Left renal cortex interstitium (tissue), 4 donors: ENCODE measurements at regions not wholly inside any gene's neighbourhood (a gene's known extent, or its start where the extent isn't known, plus 50 kb on each side); places are given as distances from the start of the nearest gene placed in this dataset.

Experiments used
- DNase-seq, 4 donors: peaks; one replicate each; pipeline ENCODE4 v3.0.0-alpha.2; 2013; ENCODE audit warnings: low read depth in 4 of 4, low spot score in 2 of 4, missing footprints in 1 of 4

DNA sequence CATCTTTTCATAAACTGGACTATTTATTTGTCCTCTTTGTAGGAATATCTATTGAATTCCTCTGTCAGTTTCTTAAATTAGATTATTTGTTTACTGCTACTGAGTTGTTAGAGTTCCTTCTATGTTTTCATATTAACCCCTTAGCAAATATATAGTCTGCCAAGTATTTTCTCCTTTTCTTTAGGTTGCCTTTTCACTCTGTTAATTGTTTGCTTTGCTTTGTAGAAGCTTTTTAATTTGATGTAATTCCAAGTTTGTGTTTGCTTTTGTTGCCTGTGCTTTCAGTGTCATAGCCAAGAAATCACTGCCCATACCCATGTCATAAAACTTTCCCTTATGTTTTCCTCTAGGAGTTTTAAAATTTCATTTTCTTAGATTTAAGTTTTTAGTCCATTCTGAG is 256.2 kb upstream of the SEMA3A start:
- DNase-seq, result no peak

DNA sequence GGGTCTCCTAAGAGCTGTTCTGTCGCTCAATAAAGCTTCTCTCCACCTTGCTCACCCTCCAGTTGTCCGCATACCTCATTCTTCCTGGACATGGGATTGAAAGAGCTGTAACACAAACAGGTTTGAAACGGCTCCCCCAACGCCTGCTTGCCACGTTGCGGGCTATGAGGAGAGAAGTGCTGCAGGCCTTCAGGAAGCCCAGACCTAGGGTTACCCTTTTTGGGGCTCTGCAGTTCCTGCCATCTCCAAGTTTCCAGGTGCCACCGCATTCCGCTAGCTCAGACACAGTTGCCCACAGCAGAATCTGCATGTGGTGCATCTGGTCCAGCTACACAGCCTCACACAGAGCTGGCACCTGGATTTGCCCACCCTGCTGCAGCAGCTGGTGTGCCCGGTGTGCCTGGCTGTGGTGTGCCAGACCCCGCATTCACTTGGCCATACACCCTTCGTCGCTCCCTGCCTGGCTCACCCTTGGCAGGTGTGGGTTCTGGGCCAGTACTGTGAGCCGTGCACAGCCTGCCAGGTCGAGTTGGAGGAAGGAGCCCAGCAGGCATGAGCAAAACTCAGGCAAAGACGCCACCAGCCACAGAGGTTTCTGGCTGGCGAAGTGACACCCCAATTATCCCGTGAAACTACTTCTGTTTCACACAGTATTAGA is 253.2 kb upstream of the SEMA3A start:
- no peak for DNase-seq

DNA sequence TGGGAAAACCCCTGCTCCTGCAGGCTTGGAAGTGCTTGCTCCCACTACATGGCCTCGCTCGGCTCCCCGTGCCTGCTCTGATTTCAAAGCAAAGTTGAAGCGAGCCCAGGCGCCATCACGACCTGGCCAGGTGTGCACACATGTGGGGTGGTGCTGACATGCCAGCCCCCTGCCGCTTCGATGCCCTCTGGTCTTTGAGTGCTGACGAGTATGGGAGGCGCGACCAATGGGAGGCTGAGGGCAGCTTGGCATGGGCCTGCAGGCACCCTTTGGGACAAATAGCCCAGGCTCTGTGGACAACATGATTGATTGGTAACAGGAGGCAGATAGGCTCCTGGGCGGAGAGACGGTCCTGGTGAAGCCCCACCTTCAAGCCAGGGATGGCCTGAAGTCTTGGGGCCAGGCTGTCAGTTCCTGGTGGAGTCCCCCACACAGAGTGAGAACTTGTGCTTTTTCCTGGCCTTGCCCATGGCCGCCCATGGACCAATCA is 252.4 kb upstream of the SEMA3A start:
- DNase-seq, result no peak

DNA sequence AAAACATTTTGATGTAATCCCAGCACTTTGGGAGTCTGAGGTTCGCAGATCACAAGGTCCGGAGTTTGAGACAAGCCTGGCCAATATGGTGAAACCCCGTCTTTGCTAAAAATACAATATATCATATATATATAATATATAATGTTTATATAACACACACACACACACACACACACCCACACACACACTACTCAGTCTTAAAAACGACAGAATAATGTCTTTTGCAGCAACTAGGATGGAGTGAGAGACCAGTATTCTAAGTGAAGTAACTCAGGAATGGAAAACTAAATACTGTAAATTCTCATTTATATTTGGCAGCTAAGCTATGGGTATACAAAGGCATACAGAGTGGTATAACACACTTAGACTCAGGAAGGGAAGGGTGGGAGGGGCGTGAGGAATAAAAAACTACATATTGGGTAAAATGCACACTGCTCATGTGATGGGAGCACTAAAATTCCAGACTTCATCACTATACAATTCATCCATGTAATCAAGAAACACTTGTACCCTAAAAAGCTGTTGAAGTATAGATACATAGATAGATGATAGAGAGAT is 231.2 kb upstream of the SEMA3A start:
- DNase-seq, result no peak

DNA sequence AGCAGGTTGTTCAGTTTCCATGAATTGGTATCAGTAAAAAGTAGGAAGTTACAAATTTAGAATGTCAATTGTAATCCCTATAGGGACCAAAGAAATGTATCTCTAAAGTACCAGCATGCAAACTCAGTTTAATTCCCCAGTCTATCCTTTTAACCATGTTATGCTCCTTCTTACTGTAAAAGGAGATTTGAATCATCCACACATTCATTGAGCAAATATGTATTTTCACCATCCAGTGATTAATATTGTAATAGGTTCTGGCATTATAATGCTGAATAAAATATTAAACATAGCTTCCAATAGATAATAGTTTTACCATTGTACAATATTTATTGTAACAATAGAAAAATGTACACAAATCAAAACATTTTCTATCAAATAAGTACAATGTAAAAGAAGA is 228.2 kb upstream of the SEMA3A start:
- DNase-seq, result no peak

DNA sequence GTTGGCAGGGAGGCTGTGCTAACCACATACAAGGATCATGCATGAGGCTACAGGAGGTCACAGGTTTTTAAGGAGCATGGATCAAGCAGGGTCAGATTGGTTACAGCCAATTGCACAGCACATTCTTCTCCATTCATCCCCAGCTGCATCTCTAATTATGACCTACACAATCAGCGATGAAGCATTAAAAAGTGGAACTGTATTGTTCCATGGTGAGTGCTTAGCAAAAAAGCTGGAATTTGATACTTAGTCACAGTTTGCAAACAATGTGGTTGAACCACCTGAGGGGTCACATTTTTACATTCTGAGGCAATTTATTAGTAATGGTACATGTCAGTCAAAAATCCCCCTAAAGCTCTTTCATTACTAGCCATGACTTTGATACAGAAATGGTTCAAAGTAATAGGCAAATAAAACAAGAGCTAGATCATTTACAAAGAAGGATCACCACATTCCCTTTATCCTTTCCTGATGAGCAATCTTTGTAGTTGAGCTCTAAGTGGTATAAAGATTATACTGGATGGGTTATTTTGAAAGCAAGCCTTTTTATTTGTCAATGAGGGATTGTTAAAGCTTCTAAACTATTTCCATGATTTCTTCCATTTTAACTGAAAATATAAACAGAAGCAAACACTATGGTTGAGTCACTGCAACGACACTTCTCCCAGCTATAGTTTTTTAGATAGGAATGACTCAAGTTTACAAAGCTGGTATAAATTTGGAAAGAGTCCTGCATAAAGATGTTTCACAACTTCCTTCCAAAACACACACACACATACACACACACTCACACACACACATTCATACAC is 217.8 kb upstream of the SEMA3A start:
- no peak for DNase-seq

DNA sequence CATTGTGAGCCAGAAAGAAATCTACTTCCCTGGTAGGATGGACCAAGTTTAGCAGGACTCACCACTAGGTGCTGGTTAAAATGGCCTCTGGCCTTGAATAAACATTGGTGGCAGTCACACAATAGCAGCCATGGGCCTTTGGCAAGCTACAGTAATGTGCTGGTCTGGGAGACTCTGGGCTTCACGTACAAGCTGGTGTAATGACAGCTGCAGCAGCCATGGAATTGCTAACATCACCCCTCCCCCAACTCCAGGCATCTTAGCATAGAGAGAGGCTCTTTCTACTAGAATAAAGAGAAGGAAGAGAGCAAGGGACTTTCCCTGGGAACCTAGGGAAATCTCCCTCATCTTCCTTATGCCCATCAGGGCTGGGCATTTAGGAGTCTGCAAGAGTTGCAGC is 205.1 kb upstream of the SEMA3A start:
- no peak for DNase-seq

DNA sequence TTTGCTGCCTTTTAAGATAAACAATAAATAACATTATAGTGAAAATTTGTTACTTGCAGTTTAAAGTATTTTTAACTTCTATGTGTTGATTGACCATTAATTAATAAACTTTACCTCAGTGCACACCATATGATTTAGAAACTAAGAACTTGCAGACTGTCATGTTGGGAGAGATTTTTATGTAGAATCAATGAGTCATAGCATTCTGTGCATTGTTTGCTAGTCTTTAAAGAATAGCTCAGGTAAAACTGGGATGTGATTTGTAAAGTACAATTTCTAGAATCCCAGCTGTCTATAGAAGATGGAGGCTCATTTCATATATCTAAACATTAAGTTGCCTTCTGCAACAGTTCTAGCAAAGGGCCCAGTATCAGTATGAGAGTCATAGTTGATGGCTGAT is 199.6 kb upstream of the SEMA3A start:
- no peak for DNase-seq

DNA sequence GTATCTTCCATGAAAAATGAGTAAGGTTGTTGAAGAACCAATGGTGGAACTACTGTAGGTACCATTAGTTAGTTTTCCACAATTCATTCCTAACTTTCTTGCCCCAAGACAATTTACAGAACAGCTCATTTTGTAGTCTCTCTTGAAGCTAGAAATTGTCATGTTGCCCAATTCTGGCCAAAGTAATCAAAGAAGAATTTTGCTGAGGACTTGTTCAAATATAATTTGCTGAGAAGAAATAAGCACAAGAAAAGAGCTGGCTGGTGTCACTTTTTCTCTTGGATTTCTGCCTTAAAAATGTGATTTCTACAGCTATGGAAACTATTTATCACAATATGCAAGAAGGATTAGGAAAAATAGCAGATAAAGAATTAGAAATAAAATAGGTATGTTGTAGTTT is 199.2 kb upstream of the SEMA3A start:
- no peak for DNase-seq

DNA sequence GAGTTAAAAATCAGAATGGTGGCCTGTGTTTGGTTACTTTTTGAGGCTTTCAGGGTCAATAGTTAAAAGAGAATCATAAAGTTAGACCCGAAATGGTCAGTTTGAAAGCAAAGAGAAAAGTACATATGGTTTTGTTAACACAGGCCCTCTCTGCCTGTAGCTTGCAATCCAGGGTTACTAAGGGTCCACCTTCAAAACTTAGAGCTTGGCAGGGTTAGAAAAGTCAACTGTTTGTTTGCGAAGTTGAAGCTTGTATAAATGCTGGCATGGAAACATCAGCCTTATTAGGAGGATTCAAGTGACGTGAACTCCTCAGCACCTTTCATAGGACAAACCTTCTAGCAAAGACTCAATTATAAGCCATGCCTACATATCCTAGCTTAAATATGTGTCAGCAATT is 196.3 kb upstream of the SEMA3A start:
- DNase-seq, result no peak

DNA sequence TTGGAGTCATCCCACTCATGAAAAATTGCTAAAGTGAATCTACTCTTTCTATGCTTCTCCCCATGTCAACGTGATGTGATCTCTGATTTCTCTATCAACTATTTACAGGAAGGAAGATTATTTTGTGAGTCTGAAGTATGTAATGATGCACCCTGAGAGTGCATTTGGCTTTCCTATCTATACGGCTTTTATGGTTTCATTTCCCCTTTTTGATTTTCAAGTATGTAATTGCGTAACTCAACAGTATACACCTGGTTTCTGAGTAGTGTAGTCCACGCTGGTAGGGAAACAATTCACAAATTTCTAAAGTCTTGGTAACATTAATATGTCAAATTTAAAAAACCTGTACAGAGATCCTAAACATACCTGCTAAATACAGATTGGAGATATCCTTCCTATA is 194.7 kb upstream of the SEMA3A start:
- DNase-seq, result no peak

DNA sequence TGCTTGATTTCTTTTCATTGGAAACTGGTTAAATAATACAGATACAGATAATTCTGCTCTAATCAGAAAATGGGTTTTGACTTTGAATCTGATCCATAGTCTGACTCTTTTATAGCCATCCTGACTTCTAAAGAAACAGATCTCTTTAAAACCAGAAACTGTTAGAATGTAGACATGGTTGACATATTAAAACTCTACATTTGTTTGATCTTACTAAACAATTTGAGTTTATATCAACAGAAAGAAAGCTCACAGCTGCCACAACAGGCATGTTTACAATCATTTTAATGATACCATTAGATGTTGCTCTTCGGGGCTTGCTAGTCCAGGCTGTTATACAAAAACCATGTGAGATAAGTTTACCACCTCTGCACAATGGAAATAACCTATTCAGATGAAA is 193.0 kb upstream of the SEMA3A start:
- no peak for DNase-seq

DNA sequence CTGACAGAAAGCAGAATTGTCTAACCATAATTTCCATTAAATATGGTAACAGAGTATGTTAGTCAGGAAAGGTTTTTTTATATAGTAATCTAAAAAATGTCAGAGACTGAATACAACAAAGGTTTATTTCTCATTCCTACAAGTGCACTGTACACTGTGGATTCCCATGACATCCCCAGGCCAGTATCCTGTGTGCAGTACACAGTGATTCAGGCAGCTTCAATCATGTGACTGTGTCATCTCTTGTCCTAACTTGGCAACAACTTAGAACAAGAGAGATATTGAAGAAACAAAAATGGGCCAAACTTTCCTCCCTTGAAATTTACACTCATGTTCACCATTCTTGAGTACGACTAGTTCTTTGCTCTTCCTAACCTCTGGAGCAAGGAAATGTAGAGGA is 189.8 kb upstream of the SEMA3A start:
- no peak for DNase-seq

DNA sequence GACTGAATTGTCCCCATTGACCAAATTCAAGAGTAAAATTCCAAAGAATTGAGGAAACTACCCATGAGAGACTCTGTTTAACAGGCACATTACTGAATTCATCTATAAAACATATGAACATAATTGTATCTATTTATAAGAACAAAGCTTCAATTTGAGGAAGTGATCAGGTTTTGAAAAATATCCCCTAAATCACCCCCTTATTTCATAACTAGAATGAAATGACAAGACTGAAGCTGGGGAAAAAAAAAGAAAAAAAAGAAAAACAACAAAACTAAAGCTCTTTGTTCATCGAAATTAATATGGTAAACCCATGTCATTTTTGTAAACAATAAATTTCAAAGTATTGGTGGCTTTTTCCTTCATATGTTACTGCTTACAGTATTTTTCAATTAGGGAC is 184.9 kb upstream of the SEMA3A start:
- DNase-seq, result no peak

DNA sequence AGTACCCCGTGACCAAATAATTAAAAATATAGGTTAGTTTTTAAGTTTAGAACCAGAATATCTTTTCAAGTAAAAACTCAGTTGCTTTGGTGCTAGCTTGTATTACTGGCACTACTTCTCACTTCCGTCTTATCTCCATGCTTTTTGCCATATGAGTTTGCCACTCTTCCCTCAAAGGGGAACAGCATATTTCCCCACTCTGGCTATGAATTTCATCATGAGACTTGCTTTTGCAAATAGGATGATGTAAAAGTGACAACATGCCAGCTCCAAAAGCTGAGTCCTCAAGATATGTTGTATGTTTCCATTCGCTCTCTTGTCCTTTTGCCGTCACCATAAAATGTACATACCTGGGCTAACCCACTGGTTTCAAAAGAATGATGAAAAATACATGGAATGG is 178.1 kb upstream of the SEMA3A start:
- DNase-seq, result no peak

DNA sequence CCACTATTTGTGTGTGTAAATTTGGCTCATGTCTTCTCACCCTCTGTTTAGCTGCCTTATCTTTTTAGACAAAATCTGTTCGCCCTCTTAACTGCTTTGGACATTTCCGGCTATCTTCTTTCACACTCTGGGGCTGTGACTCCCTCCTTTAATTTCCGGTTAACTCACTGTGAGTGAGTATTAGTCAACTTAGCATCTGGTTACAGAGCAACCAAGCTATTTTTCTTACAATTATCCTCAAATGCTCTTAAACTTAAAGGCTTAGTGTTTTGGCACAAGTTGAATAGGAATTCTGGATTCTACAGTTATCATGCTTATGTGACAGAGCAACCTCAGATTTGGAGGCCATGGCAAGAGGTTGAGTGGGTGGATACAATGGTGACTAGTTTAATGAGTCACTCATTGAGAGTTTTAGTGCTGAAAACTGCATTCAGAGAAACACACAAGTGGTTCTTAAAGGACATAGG is 177.6 kb upstream of the SEMA3A start:
- DNase-seq, result no peak

DNA sequence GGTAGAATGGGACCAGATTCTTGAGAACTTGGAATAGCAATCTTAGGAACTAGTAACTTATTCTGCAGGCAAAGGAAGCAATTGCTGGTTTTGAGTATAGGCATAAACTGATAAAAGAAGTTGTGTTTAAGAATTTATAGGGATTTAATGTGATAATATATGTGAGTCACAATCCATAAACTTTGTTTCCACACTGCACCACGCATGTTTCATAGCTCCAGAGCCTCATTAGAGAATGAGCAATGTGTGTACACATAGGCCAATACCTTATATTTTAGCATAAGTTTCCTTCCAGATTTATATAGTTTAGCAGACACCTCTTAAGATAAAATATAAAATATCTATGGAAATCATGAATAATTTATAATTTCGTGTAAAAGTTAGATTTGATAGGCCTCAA is 175.5 kb upstream of the SEMA3A start:
- DNase-seq, result no peak

DNA sequence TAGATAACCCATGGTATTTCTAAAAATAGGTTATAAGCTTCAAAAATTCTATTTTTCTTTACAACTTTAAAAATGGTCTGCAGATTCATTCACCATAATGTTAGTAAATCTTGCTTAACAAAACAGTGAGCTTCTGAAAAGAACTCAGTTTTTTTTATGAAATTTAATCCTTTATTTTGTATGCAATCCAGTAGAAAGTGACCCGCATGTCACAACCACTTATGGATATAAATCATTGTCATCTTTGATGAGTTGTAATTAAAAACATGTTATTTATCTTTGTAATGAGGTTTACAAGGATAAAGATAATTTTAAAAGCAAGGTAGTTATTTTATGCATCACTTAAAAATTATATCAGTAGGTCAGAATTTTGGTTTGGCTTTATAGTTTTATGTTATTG is 173.5 kb upstream of the SEMA3A start:
- DNase-seq, result no peak

DNA sequence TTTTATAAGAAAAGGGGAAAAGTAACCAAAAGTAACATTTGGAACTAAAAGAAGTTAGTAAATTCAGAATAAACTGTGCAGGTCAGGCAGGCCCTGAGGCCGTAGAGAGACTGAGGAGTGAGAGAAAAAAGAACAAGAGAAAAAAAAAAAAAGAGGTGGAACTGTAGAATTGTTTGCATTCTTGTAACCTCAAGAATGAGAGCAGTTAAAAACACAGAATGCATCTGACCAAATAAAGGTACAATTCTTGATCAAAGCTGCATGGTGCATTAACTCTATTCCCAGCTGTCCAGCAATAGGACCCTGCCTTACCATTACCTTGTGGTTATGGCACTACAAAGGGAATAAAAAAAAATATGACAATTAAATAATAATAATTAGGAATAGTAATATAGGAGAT is 170.1 kb upstream of the SEMA3A start:
- no peak for DNase-seq

DNA sequence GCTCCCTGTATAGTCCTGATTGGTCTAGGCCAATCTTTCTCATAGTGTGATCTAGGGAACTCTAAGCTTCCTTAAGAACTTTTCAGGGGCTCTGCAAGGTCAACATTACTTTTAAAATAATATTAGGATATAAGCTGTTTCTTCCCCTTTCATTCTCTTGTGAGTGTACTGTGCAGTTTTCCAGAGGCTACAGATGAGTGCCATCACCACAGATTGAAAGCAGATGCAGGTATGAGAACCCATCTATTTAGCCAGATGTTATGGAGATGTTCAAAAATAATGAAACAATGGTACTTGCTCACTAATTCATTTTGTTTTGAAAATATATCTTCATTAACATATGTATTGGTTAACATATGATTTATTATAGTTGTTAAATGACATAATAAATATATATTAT is 169.2 kb upstream of the SEMA3A start:
- DNase-seq, result no peak

DNA sequence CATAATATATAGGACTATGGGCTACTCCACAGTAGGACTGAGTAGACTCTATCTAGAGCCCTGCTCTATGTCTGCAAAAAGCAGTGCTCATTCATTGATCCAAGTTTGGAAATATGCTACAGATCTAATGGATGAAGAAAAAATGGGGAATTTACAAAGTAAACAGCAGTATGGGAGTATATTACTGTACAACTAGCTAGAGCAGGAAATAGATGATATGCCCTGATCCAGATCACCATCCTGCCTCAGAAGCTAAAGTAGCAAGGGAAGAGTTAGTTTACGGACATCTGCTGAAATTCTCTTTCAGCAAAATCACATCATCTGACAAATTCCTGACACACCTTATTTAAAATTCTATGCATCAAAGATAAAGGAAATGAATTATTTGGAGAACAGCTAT is 168.2 kb upstream of the SEMA3A start:
- no peak for DNase-seq

DNA sequence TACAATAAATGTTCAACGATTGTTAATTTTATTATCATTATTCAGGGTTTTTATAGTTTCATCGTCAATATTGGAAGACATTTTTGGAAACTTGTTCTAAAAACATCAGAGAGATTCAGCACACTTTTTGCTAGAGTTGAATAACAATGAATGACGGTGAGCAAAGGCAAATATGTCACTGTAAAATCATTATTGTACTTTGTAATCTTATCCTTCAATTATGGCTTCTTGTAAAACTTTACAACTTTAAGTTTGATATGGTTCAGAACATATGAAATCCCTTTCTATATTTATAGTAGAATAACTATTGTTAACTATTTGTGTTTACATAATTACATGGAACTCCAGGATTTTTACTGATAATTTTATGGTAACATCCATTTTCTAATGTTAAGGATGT is 167.8 kb upstream of the SEMA3A start:
- no peak for DNase-seq
